Trophoblast cell (in vitro differentiated cells and primary cell): ENCODE measurements at regions not wholly inside any gene's neighbourhood (a gene's known extent, or its start where the extent isn't known, plus 50 kb on each side); places are given as distances from the start of the nearest gene placed in this dataset.

Source experiments
- DNase-seq, 2 donors: peaks; one replicate each; pipeline ENCODE4 v3.0.0-alpha.2; 2016
- H2AFZ ChIP-seq: 2 replicates; pipeline ENCODE4 v1.6.1; 2013; ENCODE audit warnings: low read length, moderate library complexity, mild to moderate bottlenecking; ENCODE audit not compliant: insufficient read depth, poor library complexity
- H2AK5ac ChIP-seq: 2 replicates; pipeline ENCODE4 v1.6.1; 2013; ENCODE audit warnings: mild to moderate bottlenecking, low read length
- H2BK120ac ChIP-seq: 2 replicates; pipeline ENCODE4 v1.6.1; 2013; ENCODE audit warnings: low read length, mild to moderate bottlenecking, moderate library complexity; ENCODE audit not compliant: insufficient read depth, poor library complexity
- H2BK12ac ChIP-seq: 2 replicates; pipeline ENCODE4 v1.6.1; 2013; ENCODE audit warnings: mild to moderate bottlenecking, low read length, moderate library complexity
- H2BK5ac ChIP-seq: 2 replicates; pipeline ENCODE4 v1.6.1; 2013; ENCODE audit warnings: low read length, low read depth, moderate library complexity, mild to moderate bottlenecking; ENCODE audit not compliant: poor library complexity
- H3K14ac ChIP-seq: 2 replicates; pipeline ENCODE4 v1.6.1; 2013; ENCODE audit warnings: mild to moderate bottlenecking, low read length
- H3K18ac ChIP-seq: 2 replicates; pipeline ENCODE4 v1.6.1; 2013; ENCODE audit warnings: mild to moderate bottlenecking, low read length
- H3K23ac ChIP-seq: 2 replicates; pipeline ENCODE4 v1.6.1; 2013; ENCODE audit warnings: low read length
- H3K27ac ChIP-seq: 2 replicates; pipeline ENCODE4 v1.5.1; 2013; ENCODE audit warnings: low read depth, mild to moderate bottlenecking, inconsistent platforms, low read length, moderate library complexity
- H3K27me3 ChIP-seq: 2 replicates; pipeline ENCODE4 v1.6.1; 2013; ENCODE audit warnings: inconsistent platforms, mild to moderate bottlenecking, low read length, moderate library complexity; ENCODE audit not compliant: insufficient read depth
- H3K36me3 ChIP-seq, 2 experiments: 1 replicate in 1 of 2; 2 replicates in 1 of 2; pipeline ENCODE4 v1.6.1; 2013; ENCODE audit warnings: low read length in 2 of 2, mild to moderate bottlenecking in 2 of 2, moderate library complexity in 1 of 2; ENCODE audit not compliant: insufficient read depth in 2 of 2, control insufficient read depth in 1 of 2
- H3K4ac ChIP-seq: 2 replicates; pipeline ENCODE4 v1.6.1; 2013; ENCODE audit warnings: low read depth, mild to moderate bottlenecking, low read length, moderate library complexity
- H3K4me1 ChIP-seq, 2 experiments: 1 replicate in 1 of 2; 2 replicates in 1 of 2; pipeline ENCODE4 v1.6.1; 2013; ENCODE audit warnings: low read length in 2 of 2, mild to moderate bottlenecking in 2 of 2, moderate library complexity in 1 of 2; ENCODE audit not compliant: insufficient read depth in 2 of 2, control insufficient read depth in 1 of 2
- H3K4me2 ChIP-seq: 2 replicates; pipeline ENCODE4 v1.6.1; 2013; ENCODE audit warnings: inconsistent platforms, mild to moderate bottlenecking, low read length, moderate library complexity
- H3K4me3 ChIP-seq: 2 replicates; pipeline ENCODE4 v1.5.1; 2013; ENCODE audit warnings: mild to moderate bottlenecking, low read depth, low read length, inconsistent platforms
- H3K79me1 ChIP-seq: one replicate; pipeline ENCODE4 v1.6.1; 2013; ENCODE audit warnings: low read length
- H3K79me2 ChIP-seq: 2 replicates; pipeline ENCODE4 v1.6.1; 2013; ENCODE audit warnings: low read length, mild to moderate bottlenecking; ENCODE audit not compliant: control insufficient read depth, insufficient read depth, poor library complexity
- H3K9ac ChIP-seq: 2 replicates; pipeline ENCODE4 v1.6.1; 2013; ENCODE audit warnings: mild to moderate bottlenecking, low read length
- H3K9me3 ChIP-seq: 2 replicates; pipeline ENCODE4 v1.6.1; 2013; ENCODE audit warnings: low read depth, mild to moderate bottlenecking, control low read depth, inconsistent platforms, low read length; ENCODE audit not compliant: insufficient read depth
- H4K12ac ChIP-seq: 2 replicates; pipeline ENCODE4 v1.6.1; 2013; ENCODE audit warnings: low read depth, mild to moderate bottlenecking, low read length, moderate library complexity
- H4K8ac ChIP-seq: 2 replicates; pipeline ENCODE4 v1.6.1; 2013; ENCODE audit warnings: low read depth, mild to moderate bottlenecking, low read length, moderate library complexity
- H4K91ac ChIP-seq: one replicate; pipeline ENCODE4 v1.6.1; 2013; ENCODE audit warnings: low read depth, mild to moderate bottlenecking, low read length, moderate library complexity
- WGBS: extraction: QIAGEN DNeasy Blood & Tissue Kit; methylation state at CpG from one replicate; pipeline ENCODE4 v1.1.7; 2013; ENCODE audit warnings: missing lambda C conversion rate; ENCODE audit not compliant: insufficient read length, insufficient coverage; ENCODE audit errors: extremely low coverage; 5-methylcytosine and 5-hydroxymethylcytosine counted together

- Histone ChIP-seq H3K36me3 (no peaks in the 10 kb centered on the region), H4K91ac (no peak overlapping the region), H2BK12ac (no peak overlapping the region), H3K4ac (no peak overlapping the region), H3K27me3 (no peaks in the 10 kb centered on the region), H2BK5ac (no peak overlapping the region), H3K4me2 (no peak overlapping the region), H3K14ac (no peak overlapping the region), H3K4me1 (peaks cover 2 to 4% of the 10 kb centered on the region in 2 experiments), H2AFZ (no peak overlapping the region), H4K12ac (no peak overlapping the region), H3K79me1 (peaks cover 2% of the 10 kb centered on the region), H3K79me2 (no peaks in the 10 kb centered on the region), H3K27ac (no peak overlapping the region), H3K18ac (no peak overlapping the region), H2AK5ac (no peak overlapping the region), H2BK120ac (no peak overlapping the region), H3K4me3 (no peak overlapping the region), H3K9me3 (no peaks in the 10 kb centered on the region), H3K9ac (no peak overlapping the region), H4K8ac (no peak overlapping the region), H3K23ac (no peak overlapping the region)
- WGBS = no CpG with 5 or more reads among the region's 4 CpGs
- no peak for DNase-seq
Measured at GRCh38 chr14:34328178-34328577, 133.9 kb downstream of the SPTSSA start.

GRCh38 chr14:34325493-34325892 lies 136.5 kb downstream of the SPTSSA start:
- H3K36me3 ChIP-seq = no peaks in the 10 kb centered on the region
- no peak overlapping the region for H2BK5ac ChIP-seq
- H3K27me3 ChIP-seq = no peaks in the 10 kb centered on the region
- no peak overlapping the region for H3K27ac ChIP-seq
- H3K9ac ChIP-seq = no peak overlapping the region
- H4K12ac ChIP-seq = no peak overlapping the region
- no peak overlapping the region for H3K18ac ChIP-seq
- no peak overlapping the region for H4K91ac ChIP-seq
- H2AFZ ChIP-seq = no peak overlapping the region
- no peak overlapping the region for H3K23ac ChIP-seq
- H2AK5ac ChIP-seq = no peak overlapping the region
- no peaks in the 10 kb centered on the region for H3K4me1 ChIP-seq
- H4K8ac ChIP-seq = no peak overlapping the region
- DNase-seq = no peak
- no peaks in the 10 kb centered on the region for H3K9me3 ChIP-seq
- no peak overlapping the region for H2BK12ac ChIP-seq
- no peak overlapping the region for H3K4me3 ChIP-seq
- no peak overlapping the region for H3K4ac ChIP-seq
- H3K79me2 ChIP-seq = no peaks in the 10 kb centered on the region
- no peak overlapping the region for H2BK120ac ChIP-seq
- H3K79me1 ChIP-seq = no peaks in the 10 kb centered on the region
- no peak overlapping the region for H3K14ac ChIP-seq
- no peak overlapping the region for H3K4me2 ChIP-seq

- DNase-seq = peak in 1 of 2 donors; percentile 66
- no peak overlapping the region for H3K4me2 ChIP-seq
- no peaks in the 10 kb centered on the region for H3K79me2 ChIP-seq
- H3K14ac ChIP-seq = no peak overlapping the region
- no peaks in the 10 kb centered on the region for H3K27me3 ChIP-seq
- no peak overlapping the region for H2AFZ ChIP-seq
- no peak overlapping the region for H4K91ac ChIP-seq
- WGBS = no CpG with 5 or more reads among the region's 6 CpGs
- no peak overlapping the region for H4K8ac ChIP-seq
- no peak overlapping the region for H3K27ac ChIP-seq
- H3K4ac ChIP-seq = no peak overlapping the region
- H4K12ac ChIP-seq = no peak overlapping the region
- no peak overlapping the region for H3K18ac ChIP-seq
- H3K4me1 ChIP-seq = no peaks in the 10 kb centered on the region
- H2BK120ac ChIP-seq = no peak overlapping the region
- H3K9ac ChIP-seq = no peak overlapping the region
- no peak overlapping the region for H2BK12ac ChIP-seq
- no peaks in the 10 kb centered on the region for H3K9me3 ChIP-seq
- H2BK5ac ChIP-seq = no peak overlapping the region
- H3K23ac ChIP-seq = no peak overlapping the region
- H3K4me3 ChIP-seq = no peak overlapping the region
- H2AK5ac ChIP-seq = no peak overlapping the region
- no peaks in the 10 kb centered on the region for H3K79me1 ChIP-seq
- no peaks in the 10 kb centered on the region for H3K36me3 ChIP-seq
Measured at GRCh38 chr14:34324363-34324795, 137.7 kb downstream of the SPTSSA start.

GRCh38 chr14:34322940-34323418 lies 139.1 kb downstream of the SPTSSA start:
- H3K9ac ChIP-seq = no peak overlapping the region
- no peak overlapping the region for H3K4me3 ChIP-seq
- no peak overlapping the region for H4K91ac ChIP-seq
- H2BK120ac ChIP-seq = no peak overlapping the region
- no peak overlapping the region for H3K27ac ChIP-seq
- WGBS = no CpG with 5 or more reads among the region's 8 CpGs
- no peaks in the 10 kb centered on the region for H3K27me3 ChIP-seq
- no peak overlapping the region for H2BK12ac ChIP-seq
- H2BK5ac ChIP-seq = no peak overlapping the region
- H3K79me2 ChIP-seq = no peaks in the 10 kb centered on the region
- H3K4ac ChIP-seq = no peak overlapping the region
- H3K4me2 ChIP-seq = no peak overlapping the region
- no peak overlapping the region for H4K8ac ChIP-seq
- H2AK5ac ChIP-seq = no peak overlapping the region
- no peaks in the 10 kb centered on the region for H3K79me1 ChIP-seq
- no peaks in the 10 kb centered on the region for H3K9me3 ChIP-seq
- H3K36me3 ChIP-seq = no peaks in the 10 kb centered on the region
- no peak overlapping the region for H4K12ac ChIP-seq
- no peak overlapping the region for H3K23ac ChIP-seq
- H3K18ac ChIP-seq = no peak overlapping the region
- no peaks in the 10 kb centered on the region for H3K4me1 ChIP-seq
- no peak overlapping the region for H2AFZ ChIP-seq
- DNase-seq = peak; percentile 27 to 84
- H3K14ac ChIP-seq = no peak overlapping the region
